Endothelial cell (in vitro differentiated cells): ENCODE measurements at regions not wholly inside any gene's neighbourhood (a gene's known extent, or its start where the extent isn't known, plus 50 kb on each side); places are given as distances from the start of the nearest gene placed in this dataset.
"Not testable (repeated sequence)": the region's sequence is repeated elsewhere in the genome, so short reads cannot be mapped to it uniquely, and the experiment has no call there.

Experiments used
- DNase-seq: peaks from one replicate; pipeline ENCODE4 v3.0.0; 2021; ENCODE audit warnings: low spot score
- H3K27ac Mint-ChIP-seq: one replicate; pipeline ENCODE4 v1.8.0; 2021; ENCODE audit warnings: mixed read lengths, inconsistent platforms; ENCODE audit not compliant: unreplicated experiment
- H3K27me3 Mint-ChIP-seq: one replicate; pipeline ENCODE4 v1.8.0; 2021; ENCODE audit warnings: mild to moderate bottlenecking, moderate library complexity, mixed read lengths, inconsistent platforms; ENCODE audit not compliant: unreplicated experiment
- H3K36me3 Mint-ChIP-seq: one replicate; pipeline ENCODE4 v1.8.0; 2021; ENCODE audit warnings: mild to moderate bottlenecking, low read depth, mixed read lengths, inconsistent platforms; ENCODE audit not compliant: unreplicated experiment
- H3K4me1 Mint-ChIP-seq: one replicate; pipeline ENCODE4 v1.8.0; 2021; ENCODE audit warnings: mild to moderate bottlenecking, mixed read lengths, inconsistent platforms; ENCODE audit not compliant: unreplicated experiment
- H3K4me3 Mint-ChIP-seq: one replicate; pipeline ENCODE4 v1.8.0; 2021; ENCODE audit warnings: mild to moderate bottlenecking, mixed read lengths, inconsistent platforms; ENCODE audit not compliant: unreplicated experiment
- H3K9me3 Mint-ChIP-seq: one replicate; pipeline ENCODE4 v1.8.0; 2021; ENCODE audit warnings: mixed read lengths, inconsistent platforms; ENCODE audit not compliant: unreplicated experiment

- H3K27ac Mint-ChIP-seq, H3K9me3 Mint-ChIP-seq, H3K36me3 Mint-ChIP-seq, DNase-seq, H3K4me3 Mint-ChIP-seq, H3K4me1 Mint-ChIP-seq, H3K27me3 Mint-ChIP-seq: not testable (repeated sequence)
Measured at GRCh38 chr21:5071180-5071579, 5450.2 kb upstream of the TPTE start.

DNA sequence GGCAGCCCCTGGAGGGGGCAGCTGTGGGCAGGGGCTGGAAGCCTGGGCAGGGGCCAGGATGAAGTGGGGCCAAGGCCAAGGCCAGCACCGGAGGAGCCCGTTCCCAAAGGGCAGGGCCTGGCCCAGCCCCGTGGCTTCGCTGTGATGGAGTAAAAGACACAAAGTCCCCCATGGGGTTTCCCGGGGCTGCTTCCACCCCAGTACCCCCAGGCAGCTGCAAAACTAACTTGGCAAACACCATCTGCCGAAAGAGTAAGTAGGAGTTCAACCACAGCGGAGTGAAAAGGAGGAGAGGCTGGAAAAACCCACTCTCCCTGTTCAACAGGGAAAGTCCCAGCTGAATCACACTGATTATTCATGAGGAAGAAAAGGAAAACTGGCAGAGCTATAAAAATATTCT is 5444.5 kb upstream of the TPTE start:
- DNase-seq: not testable (repeated sequence)

DNA sequence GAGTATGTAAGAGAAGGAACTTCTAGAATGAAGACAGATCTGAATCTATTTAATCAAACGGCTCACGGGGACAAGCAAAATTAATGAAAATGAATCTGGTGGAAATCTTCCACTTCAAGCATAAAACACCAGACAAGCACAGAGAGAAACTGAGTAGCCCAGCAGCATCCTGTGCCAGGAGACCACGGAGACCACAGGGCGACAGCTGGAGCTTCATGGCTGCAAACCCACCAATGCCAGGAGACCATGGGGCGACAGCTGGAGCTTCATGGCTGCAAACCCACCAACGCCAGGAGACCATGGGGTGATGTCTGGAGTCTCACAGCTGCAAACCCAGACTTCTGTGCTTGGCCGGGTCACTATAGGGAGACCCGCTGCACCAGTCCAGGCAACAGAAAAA is 5442.0 kb upstream of the TPTE start:
- not testable (repeated sequence) for H3K4me3 Mint-ChIP-seq, H3K36me3 Mint-ChIP-seq, H3K27me3 Mint-ChIP-seq, H3K4me1 Mint-ChIP-seq, H3K27ac Mint-ChIP-seq, H3K9me3 Mint-ChIP-seq, DNase-seq

More for the DNA sequence above, 5444.5 kb upstream of the TPTE start:
- not testable (repeated sequence) for H3K36me3 Mint-ChIP-seq, H3K9me3 Mint-ChIP-seq, H3K27ac Mint-ChIP-seq, H3K4me3 Mint-ChIP-seq, H3K27me3 Mint-ChIP-seq, H3K4me1 Mint-ChIP-seq

DNA sequence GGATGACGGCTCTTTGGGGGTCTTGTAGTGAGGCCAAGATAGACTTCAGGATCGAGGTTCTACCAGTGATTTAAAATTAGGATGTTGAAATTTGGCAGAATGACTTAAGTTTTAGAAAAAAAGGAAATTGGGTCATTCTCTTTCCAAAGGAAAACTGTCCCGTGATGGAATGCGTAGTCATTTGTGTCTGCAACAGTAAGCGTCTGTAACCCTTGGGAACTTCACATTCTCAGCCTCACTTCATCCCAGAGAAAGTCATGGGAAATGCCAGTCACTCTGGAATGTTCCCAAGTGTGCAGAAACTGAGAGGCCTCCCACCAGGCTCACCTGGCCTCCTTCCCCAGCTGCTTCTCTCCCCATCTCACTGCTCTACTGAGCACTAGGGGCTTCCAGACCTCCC is 5441.4 kb upstream of the TPTE start:
- not testable (repeated sequence) for H3K4me1 Mint-ChIP-seq, H3K27me3 Mint-ChIP-seq, DNase-seq, H3K4me3 Mint-ChIP-seq, H3K27ac Mint-ChIP-seq, H3K9me3 Mint-ChIP-seq, H3K36me3 Mint-ChIP-seq

- not testable (repeated sequence) for H3K27me3 Mint-ChIP-seq, DNase-seq, H3K36me3 Mint-ChIP-seq, H3K4me3 Mint-ChIP-seq, H3K4me1 Mint-ChIP-seq, H3K27ac Mint-ChIP-seq, H3K9me3 Mint-ChIP-seq
Measured at GRCh38 chr21:5084246-5084645, 5437.1 kb upstream of the TPTE start.

DNA sequence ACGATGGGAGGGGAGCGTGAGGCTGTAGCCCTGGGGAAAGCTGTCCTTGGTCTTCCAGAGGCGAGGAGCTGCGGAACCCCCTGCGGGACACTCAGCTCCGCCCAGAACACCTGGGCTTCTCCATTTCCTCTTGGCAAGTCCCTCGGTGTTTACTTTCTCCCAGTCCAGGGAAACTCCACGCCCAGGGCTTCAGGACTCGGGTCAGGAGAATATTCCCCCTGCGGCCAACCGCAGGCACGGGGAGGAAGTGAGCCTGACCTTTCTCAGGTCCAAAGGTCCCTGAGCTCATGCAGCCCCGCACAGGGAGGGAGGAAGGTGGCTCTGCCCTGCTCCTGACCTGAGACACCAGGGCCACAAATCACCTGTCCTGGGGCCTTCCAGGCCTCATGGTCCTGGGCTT is 5435.9 kb upstream of the TPTE start:
- not testable (repeated sequence) for H3K27me3 Mint-ChIP-seq, H3K27ac Mint-ChIP-seq, DNase-seq, H3K36me3 Mint-ChIP-seq, H3K4me3 Mint-ChIP-seq, H3K9me3 Mint-ChIP-seq, H3K4me1 Mint-ChIP-seq

DNA sequence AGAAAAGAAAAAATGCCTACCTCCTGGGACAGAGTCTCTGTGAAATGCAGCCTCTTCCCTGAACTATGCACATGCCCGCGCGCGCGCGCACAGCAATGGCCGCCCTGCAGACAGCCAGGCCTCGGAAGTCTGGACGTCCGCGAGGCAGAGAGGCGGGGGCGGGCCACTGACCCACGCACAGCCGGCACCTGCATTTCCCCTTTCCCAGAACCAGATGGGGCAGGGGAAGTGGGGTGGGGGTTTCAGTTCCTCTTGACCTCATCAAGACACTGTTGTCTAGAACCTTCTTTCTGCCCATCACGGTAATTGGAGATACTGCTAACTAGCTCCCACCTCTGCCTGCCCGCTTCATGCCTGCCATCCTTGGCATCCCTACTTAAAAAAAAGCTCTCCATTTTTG is 5435.0 kb upstream of the TPTE start:
- H3K4me3 Mint-ChIP-seq, H3K27ac Mint-ChIP-seq, H3K36me3 Mint-ChIP-seq, H3K27me3 Mint-ChIP-seq, H3K9me3 Mint-ChIP-seq, DNase-seq, H3K4me1 Mint-ChIP-seq: not testable (repeated sequence)

DNA sequence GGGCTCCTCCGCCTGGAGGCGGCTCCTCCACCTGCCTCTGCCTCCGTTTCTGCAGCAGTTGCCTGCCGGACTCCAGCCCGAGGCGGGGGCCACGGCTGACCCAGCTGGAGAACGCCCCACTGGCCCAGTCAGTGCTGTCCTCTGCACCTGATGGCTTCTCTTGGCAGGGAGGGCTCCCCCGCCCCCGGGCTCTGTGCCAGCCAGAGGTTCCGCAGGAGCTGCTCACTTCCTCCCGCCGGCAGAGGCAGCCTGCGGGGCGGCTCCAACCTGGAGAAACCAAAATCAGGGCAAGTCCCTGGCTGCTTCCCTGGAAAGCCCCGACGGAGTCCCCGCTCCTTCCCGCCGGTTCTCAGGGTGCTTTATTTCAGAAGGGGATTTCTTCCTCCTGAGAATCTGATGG is 5432.6 kb upstream of the TPTE start:
- not testable (repeated sequence) for H3K27me3 Mint-ChIP-seq, H3K27ac Mint-ChIP-seq, H3K4me3 Mint-ChIP-seq, H3K36me3 Mint-ChIP-seq, DNase-seq, H3K4me1 Mint-ChIP-seq, H3K9me3 Mint-ChIP-seq

DNA sequence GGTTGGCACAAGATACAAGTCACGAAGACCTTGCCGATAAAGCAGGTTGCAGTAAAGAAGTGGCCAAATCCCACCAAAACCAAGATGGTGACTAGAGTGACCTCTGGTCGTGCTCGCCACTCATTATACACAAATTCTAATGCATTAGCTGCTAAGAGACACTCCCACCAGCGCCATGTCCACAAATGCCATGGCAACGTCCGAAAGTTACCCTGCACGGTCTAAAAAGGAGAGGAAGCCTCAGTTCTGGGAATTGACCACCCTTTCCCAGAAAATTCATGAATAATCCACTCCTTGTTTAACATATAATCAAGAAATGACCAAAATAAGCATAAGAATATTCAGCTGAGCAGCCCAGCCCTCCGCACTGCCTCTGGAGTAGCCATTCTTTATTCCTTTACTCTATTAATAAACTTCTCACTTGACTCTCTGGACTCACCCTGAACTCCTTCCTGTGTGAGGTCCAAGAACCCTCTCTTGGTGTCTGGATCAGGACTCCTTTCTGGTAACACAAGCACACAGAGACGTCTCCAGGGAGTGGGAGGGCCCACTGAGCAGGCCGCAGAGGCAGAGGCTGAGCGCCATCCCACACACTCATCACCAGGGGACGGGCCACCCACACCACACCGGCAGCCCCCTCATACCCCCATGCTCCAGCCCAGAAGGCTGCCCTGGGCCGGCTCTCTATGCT is 5431.8 kb upstream of the TPTE start:
- not testable (repeated sequence) for H3K4me3 Mint-ChIP-seq, H3K27ac Mint-ChIP-seq, H3K36me3 Mint-ChIP-seq, DNase-seq, H3K4me1 Mint-ChIP-seq, H3K9me3 Mint-ChIP-seq, H3K27me3 Mint-ChIP-seq

GRCh38 chr21:5090132-5091079 is 5431.0 kb upstream of the TPTE start:
- not testable (repeated sequence) for H3K4me3 Mint-ChIP-seq, H3K9me3 Mint-ChIP-seq, H3K4me1 Mint-ChIP-seq, H3K36me3 Mint-ChIP-seq, H3K27ac Mint-ChIP-seq, DNase-seq, H3K27me3 Mint-ChIP-seq

DNA sequence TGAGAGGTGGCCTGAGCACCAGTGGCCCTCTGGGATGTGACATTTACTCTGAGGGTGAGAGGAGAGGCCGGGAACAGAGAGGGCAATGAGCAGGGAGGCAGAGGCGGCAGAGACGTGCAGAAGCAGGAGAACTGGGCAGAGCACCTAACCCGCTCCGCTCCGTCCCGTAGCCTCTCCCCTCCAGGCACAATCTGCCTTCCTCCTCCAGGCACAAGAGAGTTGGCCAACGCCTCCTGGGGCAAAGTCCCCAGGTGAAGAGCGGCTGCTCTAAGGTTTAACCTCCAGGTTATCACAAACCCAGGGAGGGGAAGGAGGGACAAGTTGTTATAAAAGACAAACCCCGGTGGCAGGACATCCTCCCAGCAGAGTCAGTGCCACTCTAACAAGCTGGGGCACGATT is 5430.1 kb upstream of the TPTE start:
- not testable (repeated sequence) for H3K36me3 Mint-ChIP-seq, H3K4me1 Mint-ChIP-seq, DNase-seq, H3K27me3 Mint-ChIP-seq, H3K4me3 Mint-ChIP-seq, H3K27ac Mint-ChIP-seq, H3K9me3 Mint-ChIP-seq

GRCh38 chr21:5095628-5096027 is 5425.8 kb upstream of the TPTE start:
- not testable (repeated sequence) for DNase-seq, H3K27me3 Mint-ChIP-seq, H3K9me3 Mint-ChIP-seq, H3K27ac Mint-ChIP-seq, H3K36me3 Mint-ChIP-seq, H3K4me3 Mint-ChIP-seq, H3K4me1 Mint-ChIP-seq
